ENCODE measurements at regions not wholly inside any gene's neighbourhood (a gene's known extent, or its start where the extent isn't known, plus 50 kb on each side); places are given as distances from the start of the nearest gene placed in this dataset.

DNA sequence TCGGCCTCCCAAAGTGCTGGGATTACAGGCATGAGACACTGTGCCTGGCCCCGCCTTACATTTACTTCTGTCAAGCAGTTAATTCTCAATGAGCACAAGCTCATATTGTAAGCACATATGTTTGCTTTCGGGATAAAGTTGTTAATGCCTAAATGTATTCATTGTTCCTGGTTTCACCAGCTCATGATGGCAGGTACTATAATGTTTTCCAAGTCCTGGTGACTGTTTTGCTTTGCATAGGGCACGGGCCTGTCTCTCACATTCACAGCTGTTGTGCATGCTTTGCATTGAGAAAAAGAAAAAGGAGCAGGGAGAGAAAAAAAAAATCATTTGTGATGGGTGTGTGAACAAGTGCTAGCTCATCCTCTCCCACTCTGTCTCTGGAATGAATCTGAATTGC lies 661.2 kb upstream of the TENM3 start:
- no peak for DNase-seq

DNA sequence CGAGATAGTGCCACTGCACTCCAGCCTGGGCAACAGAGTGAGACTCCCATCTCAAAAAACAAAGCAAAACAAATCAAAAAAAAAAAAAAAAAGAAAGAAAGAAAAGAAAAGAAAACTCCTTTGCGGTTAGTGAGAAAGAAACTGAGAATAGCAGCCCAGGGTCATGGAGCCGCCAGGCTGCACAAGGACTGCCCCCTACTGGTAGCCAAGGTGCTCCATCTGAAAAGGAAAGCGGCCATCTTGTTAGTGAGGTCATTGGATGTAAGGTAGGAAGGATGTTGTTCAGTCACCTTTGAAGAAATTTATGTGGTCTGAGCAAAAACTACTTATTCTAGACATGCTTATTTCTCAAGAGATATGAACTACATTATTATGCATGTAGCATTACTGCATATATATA lies 660.6 kb upstream of the TENM3 start:
- no peak for DNase-seq

DNA sequence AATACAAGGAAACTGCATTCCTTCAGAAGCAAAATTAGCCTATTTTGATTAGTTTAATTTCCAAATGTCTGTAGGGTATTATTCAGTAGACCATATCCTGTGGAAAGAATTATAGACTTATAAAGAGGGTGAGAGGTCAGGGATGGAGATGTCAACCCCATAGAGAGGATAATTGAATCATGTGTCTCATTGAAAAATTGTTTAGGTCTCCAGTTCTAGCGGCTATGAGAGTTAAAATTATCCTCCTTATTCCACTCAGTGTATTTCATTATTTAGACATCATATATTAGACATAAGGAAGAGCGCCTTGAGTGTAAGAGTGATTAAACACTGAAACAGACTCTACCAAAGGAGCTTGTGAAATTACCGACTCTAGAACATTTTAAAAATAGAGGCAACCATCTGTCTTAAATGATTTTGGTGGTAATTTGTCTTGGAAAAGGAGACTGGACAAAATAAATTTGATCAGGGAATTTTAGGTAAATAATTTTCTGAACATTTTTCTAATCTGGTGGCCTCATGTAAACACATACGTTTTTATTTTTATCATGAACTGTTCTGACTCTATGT lies 654.4 kb upstream of the TENM3 start:
- no peak for DNase-seq

DNA sequence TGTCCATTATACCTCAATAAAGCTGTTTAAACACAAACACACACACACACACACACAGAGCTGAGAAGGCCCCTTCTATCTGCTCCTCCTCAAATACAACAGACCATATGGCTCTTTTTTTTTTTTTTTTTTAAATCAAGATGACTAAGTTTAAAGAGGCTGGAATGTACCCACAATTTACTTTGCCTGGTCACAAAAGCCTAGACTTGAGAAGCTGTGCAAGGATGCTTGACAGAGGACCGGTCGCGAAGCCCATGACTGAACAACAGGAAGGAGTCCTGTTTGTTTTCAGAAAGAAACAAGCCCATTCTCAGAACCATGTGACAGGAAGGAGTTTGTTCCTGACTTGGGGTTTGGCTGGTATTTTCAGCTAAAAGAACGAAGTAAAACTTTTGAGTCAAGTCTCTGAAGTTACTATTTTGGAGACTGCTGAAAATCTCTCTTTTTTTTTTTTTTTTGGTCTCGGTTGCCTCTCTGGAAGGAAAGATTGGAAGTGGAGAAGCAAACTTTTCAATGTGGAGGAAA lies 650.9 kb upstream of the TENM3 start:
- DNase-seq: no peak

DNA sequence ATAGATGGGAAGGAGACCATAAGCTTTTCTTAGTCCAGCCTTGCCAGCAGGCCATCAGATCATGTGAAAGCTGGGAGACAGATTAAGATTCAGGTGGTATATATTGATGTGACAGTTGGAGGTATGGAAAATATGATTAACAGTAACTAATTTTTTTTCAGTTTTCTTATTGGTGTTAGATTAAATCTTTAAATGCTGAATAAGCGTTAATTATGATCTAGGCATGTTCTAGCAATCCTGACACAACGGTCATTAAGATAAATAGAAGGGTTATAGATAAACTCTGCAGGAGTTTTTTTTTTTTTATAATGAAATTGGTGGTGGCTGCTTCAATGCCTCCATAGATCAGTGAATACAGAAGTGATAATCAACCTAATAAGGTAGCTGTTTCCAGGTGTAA lies 649.5 kb upstream of the TENM3 start:
- DNase-seq: no peak

DNA sequence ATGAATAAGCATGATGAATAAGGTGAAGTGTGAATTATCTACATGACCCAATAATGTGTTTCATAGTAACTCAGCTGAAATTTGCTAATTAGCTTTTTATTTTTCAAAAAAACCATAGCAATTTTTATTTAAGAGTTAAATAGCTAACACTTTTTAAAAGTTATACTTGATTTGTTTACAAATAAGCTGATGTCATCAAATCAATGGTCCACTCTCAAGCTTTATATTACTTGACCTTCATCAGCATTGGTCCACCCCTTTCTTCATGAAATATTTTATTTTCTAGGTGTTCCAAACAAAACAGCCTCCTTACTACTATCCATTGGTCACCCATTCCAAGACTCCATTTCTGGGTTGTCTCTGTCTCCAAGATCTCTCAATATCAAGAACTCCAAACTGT lies 649.0 kb upstream of the TENM3 start:
- DNase-seq: no peak

DNA sequence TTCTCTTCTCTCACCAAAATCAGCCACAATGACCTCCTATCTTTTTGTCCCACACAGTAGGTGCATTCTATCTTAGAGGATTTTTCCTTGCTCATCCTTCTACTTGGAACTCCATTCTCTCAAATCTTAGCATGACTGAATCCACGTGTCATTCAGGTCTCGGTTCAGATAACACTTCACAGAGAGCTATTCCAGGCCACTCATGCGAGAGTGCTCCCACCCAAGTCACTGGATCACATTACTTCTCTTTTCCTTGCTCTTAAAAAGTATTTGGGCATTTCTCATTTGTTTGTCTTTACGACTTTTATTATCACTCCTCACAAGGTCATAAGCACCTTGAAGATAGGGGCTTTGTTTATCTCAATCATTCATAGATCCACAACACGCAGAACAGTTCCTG lies 647.5 kb upstream of the TENM3 start:
- DNase-seq: no peak

DNA sequence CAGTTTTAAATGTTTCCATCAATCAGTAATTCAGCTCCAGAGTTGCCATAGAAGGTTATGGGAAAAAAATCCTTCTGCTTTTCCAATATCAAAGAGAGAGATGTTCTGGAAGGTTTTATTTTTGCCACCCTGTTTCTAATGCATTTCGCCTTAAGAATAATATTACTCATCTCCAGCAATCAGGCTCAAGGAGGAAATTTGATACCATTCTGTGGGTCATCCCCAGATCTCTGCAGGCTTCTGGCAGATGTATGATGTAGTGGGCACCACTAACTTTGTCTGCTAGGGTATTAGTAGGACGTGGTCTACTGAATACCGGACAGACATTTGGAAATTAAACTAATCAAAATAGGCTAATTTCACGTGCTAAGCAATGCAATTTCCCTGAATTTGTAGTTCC lies 645.4 kb upstream of the TENM3 start:
- DNase-seq: no peak

DNA sequence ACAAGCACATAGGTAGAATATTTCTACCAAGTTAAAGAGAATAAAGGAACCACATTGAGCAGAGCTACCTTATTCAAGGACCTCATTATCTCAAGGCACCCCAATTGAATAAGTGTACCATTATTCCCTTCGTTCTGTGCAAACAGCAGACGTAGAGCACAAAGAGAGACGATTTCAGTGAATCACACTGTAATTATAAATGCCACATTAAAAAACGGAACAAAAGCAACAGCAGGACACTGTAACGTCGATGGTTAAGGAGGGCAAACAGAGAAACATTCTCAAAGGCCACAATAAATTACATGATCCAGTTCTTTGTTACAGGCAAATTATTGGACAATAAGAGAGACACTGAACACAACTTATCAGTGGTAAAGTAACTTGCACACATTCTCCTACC lies 644.1 kb upstream of the TENM3 start:
- peak; percentile 94 for DNase-seq

DNA sequence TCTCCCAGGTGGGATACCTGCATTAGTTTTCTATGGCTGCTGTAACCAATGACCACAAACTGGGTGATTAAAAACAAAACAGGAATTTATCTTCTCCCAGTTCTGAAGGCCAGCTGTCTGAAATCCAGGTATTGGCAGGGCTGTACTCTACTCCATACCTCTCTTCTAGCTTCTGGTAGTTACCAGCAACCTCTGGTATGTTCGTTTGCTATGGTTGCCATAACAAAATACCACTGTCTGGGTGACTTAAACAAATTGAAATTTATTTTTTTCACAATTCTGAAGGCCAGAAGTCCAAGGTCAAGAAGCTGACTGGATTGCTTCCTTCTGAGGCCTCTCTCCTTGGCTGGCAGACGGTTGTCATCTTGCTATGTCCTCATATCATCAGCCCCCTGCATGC lies 642.1 kb upstream of the TENM3 start:
- DNase-seq: no peak

DNA sequence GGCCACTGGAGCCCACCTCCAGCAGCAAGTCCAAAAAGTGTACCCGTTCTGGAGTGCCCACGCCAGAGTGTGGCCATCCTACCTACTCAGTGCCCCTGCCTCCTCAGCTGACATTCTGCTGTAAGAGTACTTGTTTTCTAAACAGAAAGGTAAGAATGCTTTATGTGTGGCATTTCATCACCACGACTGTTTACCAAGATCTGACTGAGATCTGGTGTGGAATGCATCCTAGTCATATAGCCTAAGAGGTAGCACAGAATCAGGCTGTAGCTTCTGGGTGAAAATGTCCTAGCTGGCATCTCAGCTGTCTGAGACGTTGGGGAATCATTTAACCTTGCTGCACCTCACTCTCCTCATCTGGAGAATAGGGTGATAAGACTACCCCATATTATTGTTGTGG lies 638.7 kb upstream of the TENM3 start:
- DNase-seq: no peak

DNA sequence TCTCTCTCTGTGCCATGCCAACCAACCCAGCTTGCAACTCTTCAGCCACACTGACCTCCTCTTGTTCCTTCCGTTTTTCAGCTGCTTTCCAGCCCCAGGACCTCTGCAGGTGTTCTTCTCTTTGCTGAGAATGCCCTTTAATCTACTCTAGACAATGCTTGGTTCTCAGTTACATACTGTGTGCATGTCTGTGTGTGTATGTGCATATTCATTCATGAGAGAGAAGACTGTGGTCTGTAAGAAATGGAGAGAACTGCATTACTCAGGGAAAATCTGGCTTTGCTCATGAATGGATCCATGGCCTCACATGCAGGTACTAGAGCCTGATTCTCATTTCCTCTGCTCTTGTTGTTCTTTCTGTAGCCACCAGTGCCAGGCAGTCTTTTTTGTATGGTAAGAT lies 636.9 kb upstream of the TENM3 start:
- no peak for DNase-seq

DNA sequence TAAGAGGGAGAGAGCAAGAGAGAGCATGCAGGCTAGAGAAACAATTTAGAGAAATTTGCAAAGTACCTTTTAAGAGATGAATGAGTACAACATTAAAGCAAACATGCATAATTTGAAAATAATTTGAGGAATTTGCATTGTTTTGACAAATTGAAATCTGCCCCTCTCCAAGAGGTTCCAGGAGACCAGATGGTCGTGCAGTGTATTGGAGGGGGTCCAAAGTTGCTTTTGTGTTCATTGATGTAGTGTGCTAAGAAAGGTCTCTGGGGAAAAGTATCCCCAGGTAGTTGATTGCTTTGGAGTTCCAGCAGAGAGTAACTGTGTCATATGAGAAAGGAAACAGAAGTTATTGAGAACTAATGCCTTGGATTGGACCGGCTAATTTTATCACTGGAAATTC lies 635.0 kb upstream of the TENM3 start:
- DNase-seq: no peak

DNA sequence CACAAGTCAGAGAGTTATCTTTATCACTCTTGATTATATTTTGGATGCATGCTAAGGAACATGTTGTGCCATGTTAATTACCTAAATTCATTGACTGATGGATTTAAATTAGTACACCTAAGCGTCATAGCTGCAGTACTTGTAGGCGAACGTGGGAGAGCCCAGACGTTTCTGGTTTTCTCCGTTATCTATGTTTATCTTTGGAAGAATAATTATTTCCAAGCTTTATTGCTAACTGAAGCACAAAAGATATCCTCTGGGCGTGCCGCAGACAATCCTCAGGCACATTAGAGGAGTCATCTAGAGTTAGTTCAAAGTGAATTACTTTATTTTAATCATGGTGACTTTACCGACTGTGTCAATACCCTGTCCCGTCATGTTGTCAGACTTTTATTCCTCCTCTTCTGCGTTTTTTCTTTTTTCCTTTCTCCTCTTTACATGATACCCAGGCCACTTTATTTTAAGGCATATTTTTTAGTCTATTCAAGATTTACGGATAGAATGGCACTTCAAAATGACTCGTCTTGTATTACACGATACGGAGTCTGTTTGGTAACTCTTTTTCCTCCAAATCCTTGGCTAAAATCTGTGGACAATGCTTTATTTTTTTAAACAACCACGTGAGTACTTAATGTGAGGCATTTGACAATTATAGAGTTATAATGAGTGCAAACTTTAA lies 632.0 kb upstream of the TENM3 start:
- no peak for DNase-seq

DNA sequence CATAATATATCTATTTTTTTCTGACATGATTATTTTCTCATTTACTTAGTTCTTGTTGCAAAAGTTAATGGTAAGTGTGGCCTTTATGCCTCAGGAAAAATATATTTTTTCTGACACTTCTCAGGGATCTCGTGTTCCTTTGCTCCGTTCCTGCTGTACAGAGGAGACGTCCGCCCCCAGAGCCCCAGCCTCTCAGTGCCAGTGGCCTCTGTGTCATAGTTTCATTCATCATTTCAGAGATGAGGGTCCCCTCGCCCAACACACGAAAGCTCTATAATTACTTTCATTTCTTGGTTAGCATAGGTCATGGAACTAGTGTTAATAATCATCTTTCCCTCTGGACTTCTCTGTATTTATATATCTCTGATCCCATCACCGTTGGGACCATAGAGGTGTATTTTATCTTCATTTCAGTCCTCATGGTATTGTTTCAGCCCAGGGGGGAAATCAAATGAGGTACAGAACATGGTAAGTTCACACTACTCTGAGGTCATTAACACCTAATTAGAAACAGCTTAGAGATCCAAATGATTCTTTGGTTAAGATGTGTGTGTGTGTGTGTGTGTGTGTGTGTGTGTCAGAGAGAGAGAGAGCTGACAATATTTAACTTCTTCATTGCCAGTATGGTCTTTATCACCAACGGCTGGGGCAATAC lies 631.1 kb upstream of the TENM3 start:
- DNase-seq: no peak

DNA sequence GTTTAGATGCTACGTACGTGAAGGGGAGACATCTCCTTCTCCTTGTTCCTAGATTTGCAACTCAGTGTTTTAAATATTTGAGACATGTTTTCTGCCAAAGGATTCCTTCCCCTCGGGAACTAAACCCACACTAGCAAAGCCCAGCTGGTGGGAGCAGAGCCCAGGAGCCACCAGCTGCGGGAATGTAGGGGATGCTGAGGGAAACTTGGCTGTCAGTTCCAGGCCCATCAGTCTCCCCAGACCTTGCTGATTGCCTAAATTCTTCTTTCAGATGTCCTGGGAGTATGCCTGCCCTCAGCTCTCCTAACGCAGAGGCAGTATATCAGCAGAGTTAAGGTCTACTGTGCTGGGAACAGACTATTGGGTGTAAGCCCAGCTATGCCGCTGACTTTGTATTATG lies 630.0 kb upstream of the TENM3 start:
- no peak for DNase-seq

DNA sequence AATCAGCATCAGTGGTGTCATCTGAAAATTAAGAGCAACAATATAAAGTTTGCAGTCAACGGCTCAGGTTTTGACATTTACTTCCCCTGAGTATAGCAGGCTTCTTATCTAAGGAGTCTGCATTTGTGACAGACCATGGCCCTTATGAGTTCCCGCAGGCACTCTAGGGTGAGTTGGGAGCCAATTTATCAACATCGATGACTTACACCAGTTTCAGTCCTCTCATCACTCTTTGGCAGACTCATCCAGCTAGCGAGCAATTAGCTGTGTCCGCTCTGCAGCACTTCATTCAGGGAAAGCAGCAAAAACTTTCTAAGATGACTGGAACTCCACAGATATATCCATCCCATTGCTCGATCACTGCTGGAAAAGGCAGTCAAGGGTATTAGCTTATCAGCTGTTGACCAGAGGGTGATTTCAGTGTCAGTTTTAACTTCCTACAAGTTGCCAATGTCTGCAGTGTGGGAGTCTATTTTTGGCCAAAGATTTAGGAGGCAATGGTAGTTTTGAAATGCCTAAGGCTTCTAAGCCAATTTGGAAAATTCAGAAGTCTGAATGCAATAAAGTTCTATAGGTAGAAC lies 625.1 kb upstream of the TENM3 start:
- DNase-seq: no peak

DNA sequence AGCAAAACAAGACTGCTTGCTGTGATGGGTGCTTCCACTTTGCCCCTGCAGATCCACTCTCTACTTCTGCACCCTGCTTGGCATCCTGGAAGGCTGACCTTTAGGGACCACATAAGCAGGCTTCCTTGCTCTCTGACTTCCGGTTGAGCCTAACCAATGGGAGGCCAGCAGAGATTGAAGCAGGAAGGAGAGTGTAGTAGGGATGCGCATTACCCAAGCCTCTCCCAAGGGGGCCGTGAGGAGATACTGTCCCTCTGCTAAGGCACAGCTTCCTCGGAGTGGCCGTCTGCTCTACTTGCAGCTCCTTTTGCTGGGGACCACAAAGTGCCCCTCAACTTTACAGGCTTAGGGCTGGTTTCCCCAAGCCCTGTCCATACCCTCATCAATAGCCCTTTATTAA lies 624.3 kb upstream of the TENM3 start:
- DNase-seq: no peak

DNA sequence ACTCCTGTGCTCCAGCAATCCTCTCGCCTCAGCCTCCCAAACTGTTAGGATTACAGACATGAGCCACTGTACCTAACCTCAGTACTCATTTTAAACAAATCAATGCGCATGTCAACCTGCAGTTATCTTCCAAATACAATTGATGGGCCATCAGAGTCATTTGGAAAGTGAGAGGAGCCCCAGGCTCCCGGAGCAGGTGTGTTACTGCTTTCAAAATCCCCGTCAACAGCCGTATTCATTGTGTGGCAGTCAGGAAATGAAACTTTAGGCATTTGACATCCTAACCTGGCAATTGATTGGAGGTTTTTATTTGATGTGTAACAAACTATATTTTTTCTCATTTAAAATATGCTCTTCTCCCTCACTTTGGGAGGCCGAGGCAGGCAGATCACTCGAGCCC lies 623.6 kb upstream of the TENM3 start:
- DNase-seq: no peak

DNA sequence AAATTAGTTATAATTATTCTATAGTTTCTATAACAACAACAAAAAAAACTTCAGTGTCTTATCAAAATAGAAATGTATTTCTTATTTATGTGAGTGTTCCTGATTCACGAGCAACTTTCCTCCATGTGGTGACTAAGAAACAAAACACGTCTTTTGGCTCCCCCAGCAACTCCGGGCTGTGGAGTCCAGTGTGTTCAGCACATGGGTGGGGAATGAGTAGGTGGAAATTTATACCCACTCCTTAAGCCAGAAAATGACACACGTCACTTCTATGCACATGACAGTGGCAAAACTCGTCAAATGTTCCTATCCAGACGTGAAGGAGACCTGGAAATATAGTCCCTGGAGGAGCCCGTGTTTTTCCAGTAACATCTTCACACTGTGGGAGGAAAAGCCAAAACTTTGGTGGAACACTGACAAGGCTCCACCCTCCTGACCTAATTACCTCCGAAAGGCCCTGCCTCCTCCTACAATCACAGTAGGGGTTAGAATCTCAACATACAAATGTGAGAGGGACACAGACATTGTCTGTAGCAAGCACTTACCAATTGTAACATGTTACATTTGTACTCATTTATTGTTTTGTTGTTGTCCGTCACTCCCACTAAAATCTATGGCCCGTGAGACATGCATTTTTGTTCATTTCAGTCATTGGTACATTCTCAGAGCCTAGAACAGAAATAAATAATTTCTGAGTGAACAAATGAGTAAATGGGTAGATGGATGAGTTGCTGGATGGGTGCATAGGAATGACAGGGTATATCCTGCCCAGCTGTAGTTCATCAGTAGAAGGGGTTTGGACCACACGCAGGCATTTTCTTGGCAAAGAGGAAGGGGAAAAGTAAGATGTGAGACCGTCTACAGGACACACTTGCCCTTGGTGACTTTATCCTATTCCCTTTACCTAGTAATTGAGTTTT lies 605.8 kb upstream of the TENM3 start:
- no peak for DNase-seq

DNA sequence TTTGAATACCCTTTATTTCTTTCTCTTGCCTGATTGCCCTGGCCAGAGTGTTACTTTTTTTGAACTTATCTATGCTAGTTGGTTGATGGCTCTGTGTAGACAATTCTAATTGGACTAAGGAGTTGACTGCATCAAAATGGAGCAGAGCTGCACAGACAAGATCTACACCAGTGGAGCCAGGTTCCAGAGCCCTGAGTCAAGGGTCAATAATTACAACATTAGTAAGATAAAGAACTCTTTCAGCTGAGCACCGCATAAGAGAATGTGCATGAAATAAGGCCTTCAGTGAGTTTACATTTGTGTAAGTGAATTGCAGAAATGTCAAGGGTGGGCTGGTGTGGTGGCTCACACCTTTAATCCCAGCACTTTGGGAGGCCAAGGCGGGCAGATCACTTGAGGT lies 599.7 kb upstream of the TENM3 start:
- no peak for DNase-seq

DNA sequence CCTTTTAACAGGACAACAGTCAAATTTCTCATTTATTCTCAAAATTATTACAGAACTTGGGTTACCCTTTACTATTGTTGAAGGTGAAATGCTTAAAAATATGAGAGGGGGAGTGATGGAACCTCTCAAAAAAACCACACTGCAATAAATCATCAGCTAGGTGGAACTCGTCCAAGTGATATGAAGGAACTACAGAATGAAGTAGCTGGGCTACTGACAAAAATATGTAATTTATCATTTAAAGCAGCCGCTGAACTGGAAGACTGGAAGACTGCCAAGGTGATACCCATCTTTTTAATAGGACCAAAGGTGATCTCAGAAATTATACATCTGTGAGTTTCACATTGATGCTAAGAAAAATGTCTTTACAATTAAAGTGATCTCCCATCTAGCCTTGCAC lies 597.7 kb upstream of the TENM3 start:
- DNase-seq: no peak

DNA sequence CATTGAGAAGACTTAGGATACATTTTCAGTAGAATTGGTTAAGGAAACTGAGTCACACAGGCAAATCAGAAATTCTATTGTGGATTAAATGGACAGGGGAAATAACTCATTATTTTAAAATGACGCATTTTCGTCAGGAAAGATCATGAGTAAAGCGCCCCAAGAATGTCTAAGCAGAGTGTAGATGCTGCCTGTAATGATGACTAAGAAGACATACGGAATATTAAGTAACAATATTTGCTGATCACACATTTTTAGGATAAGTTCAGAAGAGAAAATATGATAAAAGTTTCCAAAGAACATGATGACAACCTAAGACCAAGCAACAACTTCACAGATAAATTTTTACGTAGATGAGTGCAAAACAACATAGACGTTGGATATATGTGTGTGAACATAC lies 596.3 kb upstream of the TENM3 start:
- no peak for DNase-seq
